ENCODE measurements at regions not wholly inside any gene's neighbourhood (a gene's known extent, or its start where the extent isn't known, plus 50 kb on each side); places are given as distances from the start of the nearest gene placed in this dataset.

DNA sequence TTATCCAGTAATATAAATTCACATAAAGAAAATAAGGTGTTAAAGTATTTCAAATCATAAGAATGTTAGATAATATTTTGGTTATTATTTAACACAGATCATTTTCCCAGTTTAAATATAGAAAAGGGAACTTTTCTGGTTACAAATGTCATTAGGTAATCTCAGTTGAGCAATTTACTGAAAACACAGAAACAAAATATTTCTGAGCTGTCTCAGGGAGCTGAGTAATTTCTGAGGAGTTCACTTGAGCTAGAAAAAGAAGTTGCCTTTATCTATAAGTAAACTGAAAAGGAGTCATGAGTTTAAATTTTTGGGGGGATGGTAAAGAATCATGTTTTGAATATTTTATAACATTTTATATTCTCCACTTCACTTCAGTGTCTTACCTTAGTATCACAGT, 855.4 kb upstream of the ARPP21 start:
- DNase-seq (ENCODE audit: low spot score) = no peak

DNA sequence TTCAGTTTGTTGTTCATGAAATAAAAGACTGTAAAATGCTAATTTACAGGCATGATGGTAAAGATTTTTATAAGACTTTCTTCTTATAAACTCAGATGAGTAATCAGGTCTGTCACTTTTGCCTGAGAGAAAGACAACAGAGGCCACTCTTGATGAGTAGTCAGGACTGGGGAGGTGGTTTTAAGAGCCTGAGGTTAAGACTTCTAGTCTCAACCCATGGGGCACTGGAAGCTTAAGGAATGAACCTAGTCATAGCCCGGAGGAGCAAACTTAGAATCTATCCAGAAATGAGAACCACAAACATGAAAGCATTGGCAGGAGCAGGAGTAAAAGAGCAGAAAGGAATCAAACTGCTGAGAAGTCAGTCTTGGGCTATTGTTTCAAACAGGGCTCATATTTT, 846.3 kb upstream of the ARPP21 start:
- DNase-seq (ENCODE audit: low spot score) = no peak

DNA sequence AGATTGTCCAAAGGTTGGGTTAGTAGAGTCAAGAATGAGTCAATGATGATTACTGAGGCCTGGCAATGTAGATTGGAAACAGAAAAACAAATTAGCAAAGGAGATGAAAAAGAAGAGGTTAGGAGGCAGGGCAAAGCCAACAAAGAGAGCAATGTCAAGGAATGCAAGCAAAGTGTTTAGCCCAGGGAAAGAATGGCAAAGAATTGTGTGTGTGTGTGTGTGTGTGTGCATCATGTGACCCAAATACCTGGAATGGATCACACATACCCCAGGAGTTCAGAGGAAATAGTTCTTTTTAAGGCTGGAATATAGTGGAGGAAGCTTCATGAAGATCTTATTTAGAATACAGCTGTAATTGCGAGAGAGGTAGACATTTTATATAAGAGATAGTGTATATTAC, 831.7 kb upstream of the ARPP21 start:
- no peak for DNase-seq (ENCODE audit: low spot score)

DNA sequence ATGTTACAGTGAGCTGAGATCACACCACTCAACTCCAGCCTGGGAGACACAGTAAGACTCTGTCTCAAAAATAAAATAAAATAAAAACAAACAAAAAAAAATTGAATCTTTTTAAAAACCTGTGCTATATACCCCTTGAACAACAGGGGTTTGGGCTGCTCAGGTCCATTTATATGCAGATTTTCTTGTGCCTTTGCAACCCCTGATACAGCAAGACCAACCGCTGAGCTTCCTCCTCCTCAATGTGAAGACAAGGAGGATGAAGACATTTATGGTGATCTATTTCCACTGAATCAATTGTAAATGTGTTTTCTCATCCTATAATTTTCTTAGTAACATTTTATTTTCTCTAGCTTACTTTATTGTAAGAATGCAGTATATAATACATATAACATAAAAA, 831.0 kb upstream of the ARPP21 start:
- no peak for DNase-seq (ENCODE audit: low spot score)

DNA sequence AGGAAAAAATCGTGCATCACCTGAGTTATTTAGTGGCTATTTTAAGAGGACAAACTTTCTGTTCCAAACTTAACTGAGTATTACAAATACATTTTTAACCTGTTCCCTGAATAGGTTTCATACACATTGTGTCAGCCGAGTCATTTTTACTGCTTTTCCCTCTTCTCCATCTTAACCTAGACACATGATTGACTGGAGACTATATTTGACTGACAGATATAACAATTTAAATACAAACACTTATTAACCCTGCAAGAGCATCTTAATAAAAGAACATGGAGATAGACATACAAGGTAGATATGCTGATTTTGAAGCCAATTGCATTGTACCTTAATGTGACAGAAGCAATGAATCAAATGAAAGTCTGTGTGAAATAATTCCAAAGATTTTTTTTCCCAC, 810.5 kb upstream of the ARPP21 start:
- no peak for DNase-seq (ENCODE audit: low spot score)

DNA sequence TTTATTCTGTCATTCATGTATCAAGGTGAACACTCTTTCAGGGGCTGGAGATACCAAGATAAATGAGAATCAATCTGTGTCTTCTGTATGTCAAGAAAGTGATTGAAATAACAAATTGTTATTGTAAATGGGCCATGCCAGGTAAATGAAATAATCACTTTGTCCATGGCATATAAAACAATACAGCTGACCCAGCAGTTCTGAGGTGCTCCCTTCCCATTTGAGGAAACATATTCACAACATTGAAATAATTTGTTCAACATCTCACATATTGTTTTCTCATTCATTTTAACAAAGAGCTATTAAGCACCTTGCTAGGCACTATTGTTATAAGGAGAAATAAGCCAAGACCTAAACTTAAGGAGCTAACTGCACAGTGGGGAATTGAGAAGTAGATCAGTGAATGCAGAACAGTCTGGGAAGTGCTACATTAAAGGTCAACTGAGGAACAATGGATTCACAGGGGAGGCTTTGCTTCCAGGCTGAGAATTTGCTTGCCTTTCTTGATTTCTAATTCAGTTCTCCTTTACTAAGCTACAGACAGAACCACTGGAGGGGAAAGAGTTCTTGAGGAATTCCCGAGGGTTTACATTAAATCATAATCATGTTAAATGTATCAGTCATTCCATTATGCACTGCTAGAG, 806.3 kb upstream of the ARPP21 start:
- no peak for DNase-seq (ENCODE audit: low spot score)

DNA sequence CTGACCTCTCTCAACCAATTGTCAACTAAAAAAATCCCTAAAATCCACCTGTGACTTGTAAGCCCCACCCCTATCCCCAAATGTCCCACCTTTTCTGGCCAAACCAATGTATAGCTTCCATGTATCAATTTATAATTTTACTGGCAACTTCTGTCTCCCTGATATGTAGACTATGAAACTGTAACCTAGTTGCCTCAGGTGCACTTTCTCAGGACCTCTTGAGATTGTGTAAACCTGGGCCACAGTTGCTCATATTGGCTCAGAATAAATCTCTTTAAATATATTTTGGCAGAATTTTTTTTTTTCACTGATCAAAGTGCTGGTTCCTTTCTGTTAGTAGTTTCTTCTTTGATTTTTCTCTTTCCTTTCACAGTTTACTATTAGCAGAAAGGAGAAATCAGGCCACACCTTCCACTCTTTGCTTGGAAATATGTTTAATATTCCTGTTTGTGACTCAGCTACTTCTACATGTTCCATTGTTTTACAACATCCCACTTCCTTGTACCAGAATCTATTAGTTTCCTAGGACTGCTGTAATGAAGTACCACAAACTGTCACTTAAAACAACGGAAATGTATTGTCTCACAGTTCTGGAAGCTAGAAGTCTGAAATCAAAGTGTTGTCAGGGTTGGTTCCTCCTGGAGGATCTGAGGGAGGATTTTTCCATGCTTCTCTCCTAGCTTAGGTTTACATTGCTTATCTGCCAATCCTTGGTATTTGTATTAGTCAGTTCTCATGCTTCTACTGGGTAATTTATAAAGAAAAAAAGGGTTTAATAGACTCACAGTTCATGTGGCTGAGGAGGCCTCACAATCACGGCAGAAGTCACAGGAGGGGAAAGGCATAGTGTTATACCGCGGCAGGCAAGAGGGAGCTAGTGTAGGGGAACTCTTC, 801.2 kb upstream of the ARPP21 start:
- DNase-seq (ENCODE audit: low spot score) = no peak

DNA sequence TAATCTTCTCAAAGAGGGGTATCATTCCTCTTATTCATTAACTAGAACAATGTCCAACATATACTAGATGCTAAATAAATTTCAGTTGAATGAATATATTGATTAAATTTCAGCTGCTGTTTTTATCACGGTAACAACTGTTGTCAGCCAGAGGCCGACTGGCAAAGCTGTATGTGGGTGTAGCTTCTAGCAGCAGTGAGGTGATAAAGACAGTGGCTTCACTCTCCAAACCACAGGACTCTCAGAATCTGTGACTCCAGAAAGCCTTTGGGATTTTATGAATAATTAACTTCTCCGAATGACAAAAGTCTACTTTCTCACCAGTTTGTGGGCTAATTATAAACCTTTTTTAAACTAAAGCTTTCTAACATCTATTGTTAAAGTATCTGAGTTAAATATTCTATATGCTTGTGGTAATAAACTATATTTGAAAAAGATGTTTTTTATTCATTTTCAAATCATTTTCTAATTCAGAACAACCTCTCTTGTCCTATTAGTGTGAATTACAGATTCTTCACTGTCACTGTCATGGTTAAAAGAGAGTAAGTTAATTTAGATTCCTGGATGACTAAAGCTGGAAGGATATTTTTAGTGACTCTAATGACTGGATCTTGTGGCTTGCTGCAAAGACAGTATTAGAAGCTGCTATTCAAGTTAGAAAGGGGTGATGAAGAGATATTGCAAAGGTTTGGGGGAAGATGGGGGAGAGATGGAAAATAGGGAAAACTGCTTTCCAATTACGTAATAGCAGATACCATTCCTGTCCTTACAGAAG, 796.4 kb upstream of the ARPP21 start:
- DNase-seq (ENCODE audit: low spot score) = no peak

DNA sequence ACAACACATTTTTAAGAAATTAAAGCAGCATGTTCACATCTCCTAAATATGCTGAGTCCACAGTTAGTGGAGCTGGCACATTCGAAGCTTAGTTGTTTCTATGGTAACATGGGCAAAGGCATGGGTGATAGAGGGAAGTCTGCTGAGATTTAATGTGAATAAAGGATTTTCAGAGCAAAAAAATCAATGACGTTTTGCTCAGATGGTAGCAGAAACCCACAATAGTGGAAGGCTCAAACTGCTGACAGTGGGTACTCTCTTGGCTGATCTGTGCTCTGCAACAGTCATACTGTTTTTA, 795.1 kb upstream of the ARPP21 start:
- no peak for DNase-seq (ENCODE audit: low spot score)

DNA sequence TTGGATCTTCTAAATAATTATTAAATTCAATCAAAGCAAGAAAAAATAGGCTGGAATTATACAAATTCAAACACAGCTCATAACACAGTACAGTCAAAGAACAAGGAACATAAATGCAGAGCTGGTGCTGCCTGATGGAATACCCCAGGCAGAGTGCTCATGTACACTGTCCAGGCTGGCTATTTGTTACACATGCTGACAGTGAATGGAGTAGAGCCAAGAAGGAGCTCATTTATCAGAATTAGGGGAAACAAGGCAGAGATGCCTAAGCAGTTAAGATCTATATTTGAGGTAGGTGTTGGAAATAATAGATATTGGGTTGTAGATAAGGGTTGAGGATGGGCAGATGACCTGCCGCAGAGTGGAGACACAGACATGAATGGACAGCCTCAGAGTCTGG, 788.2 kb upstream of the ARPP21 start:
- no peak for DNase-seq (ENCODE audit: low spot score)

DNA sequence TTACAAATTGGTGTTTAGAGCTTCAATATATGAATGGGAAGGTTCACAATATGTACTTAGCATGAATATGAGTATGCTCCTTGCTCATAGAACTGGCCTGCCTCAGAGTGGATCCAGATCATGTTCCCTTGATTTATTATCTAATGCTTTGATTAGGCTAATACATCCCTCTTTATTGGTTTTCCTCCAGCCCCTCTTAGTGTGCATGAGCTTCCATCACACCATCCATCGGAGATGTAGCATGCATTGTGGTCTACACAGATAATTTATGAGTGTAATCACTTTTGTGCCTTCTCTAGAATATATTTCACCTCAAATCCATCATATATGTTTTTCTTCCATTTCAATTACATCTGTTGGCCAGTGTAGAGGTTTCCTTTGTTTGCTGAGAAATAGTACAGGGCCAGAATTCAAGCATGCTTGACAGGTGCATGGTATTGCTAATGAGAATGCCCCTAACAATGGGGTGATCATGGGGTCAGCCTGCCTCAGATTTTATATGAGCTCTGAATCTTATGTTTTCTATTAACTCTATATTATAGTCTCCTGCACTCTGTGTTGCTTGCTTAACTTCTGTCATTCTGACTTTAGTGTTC, 786.4 kb upstream of the ARPP21 start:
- no peak for DNase-seq (ENCODE audit: low spot score)

DNA sequence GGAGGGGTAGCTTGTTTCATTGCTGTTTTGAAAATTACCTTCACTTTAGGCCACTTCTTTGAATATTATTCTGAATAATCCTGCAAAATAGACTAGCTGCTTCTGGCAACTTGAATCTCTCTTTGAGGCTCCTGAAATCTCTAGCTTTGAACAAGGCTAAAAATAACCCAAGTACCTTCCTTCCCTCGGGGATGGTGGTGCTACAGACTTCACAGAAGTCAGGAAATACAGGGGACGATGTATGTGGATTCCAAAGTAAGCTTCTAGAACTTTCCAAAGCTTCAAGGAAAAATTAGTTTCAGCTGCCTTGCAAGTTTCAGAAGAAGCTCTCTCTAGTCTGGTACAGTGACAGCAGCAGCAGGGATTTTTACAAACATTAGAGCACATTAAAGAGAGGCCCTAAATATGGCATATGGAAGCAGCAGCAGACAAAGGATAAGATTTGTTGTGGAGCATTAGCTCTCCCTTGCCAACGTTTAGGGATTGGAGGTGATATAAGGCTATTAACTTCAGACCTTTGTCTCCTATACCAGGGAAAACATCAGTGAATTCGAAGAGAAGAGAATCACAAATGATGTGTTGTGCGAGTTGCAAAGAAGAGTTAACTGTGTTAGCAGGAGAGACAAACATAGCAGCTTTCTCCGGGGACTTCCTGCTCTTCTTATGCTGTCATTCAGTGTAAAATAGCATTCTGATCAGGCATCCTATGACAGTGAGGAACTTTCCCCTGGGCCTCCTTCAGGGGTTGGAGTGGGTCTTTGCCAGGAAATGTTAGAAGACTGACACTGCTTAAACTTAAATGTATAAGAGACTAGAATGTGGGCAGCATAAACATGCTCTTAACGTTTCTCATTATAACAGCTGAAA, 783.0 kb upstream of the ARPP21 start:
- no peak for DNase-seq (ENCODE audit: low spot score)

DNA sequence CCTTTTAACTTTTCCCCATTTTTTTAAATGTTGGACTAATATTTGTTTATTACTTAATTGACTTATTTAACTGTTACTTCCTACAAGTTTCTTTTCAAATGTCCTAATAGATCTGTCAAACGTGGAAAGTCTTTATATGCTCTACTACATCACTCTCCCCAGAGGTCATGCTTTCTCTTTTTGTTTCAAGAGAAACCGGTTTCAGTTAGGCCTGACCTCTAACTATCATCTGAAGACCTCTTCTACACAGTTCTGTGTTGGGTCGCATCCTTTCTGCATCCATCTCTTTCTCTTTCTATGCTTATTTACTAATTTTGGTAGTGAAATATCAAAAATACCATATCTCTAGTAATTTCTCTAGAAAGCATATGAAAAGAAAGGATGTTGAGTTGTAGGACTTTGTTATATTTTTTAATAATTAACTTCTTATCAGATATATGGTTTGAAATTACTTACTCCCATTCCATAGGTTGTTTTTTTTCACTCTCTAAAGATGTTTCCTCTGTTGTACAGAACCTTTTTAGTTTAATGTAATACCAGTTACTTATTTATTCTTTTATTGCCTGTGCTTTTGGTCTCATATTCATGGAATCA, 781.2 kb upstream of the ARPP21 start:
- no peak for DNase-seq (ENCODE audit: low spot score)

DNA sequence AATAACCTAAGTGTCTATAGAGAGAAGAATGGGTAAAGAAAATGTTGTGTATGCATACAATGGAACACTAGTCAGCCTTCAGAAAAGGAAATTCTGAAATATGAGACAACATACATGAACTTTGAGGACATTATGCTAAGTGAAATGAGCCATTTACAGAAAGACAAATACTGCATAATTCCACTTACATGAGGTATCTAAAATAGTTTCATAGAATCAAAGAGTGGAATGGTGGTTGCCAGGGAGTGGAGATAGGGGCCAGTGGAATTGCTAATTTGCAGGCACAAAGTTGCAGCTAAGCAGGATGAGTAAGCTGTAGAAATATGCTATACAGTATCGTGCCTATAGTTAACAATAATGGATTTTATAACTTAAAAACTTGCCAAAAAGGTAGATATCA, 779.6 kb upstream of the ARPP21 start:
- no peak for DNase-seq (ENCODE audit: low spot score)

DNA sequence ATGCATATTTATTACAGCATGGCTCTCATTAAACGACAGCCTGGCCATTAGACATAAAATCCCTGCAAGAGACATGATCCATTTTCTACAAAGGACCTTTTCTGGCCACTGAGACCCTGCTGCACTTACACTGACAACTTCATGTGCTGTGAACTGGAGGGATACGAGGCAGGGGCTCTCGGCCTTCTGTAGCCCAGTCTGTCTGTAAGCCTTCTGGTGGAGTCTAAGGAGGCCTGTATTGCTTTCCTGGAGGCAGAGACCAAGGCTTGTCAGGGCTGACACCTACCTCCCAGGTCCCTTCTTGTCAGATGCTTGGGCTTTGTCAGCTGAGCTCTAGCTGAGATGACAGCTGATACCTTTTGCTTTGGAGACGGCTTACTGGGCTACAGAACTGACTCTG, 776.9 kb upstream of the ARPP21 start:
- DNase-seq (ENCODE audit: low spot score) = no peak

DNA sequence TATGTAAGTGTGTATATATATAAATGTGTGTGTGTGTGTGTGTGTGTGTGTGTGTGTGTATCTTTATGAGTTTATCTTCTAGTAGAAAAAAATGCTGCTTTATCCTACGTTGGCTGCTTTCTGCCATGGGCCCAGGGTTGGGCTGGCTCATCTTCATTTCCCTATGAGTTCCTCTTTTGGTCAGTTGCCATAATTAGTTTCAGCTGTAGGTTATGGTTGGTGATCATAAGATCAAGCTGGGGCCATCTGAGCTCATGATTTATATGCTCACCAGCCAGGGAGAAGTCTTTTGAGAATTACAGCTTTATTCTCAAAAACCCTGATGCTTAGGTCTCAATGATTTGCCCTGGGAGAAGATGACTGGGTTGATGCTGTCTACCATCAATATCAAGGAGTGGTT, 775.8 kb upstream of the ARPP21 start:
- no peak for DNase-seq (ENCODE audit: low spot score)

DNA sequence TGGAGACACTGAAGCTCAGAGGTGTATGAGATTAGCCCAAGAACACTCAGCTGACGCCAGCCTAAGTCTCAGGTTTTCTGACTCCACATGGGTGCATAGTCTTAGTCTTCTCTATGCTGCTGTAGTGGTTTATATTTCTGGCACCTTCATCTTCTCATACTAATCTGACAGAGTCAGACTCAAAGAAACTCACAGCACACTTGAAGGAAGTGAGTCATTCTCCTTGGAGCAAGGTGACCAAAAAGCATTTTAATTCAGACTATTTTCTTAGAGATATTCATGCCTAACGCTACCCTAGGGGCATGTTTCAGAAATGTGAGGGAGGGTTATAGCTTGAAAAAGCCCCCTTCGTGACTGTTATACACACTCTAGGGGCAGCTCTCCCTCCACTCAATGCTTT, 775.3 kb upstream of the ARPP21 start:
- no peak for DNase-seq (ENCODE audit: low spot score)

DNA sequence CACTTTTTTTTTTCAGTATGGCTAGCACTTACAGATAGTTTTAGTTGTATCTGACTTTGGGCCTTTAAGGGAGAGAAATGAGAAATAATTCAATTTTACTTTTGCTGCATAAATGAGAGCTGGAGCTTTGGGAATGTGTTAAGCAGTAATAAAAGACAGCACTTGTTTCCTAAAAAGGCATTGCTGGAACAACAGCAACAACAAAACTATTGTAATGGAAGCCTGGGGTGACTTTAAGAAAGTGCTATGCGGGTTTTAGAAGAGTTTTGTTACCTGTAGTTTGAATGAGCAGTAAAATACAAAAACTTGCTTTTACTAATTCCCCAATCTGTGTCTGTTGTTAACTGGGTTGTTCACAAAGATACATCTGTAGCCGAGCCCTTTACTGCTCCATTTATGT, 774.0 kb upstream of the ARPP21 start:
- DNase-seq (ENCODE audit: low spot score) = no peak

DNA sequence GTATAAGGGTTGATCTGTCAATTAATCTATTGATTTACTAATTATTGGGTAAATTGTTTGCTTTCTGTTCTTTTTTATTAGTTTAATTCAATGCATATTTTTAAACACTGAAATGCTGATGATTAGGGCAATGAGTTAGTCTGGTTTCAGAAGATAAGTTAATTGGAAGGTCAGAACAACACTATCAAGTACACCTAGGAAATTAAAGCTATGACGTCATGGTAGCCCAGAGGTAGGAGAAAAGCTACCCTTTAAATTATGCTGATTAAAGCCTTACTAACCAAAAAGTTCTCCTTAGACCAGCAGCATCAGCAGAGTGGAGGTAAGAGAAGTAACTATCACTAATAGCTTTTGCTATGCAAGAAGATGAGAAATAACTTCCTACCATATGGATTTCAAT, 770.4 kb upstream of the ARPP21 start:
- no peak for DNase-seq (ENCODE audit: low spot score)

DNA sequence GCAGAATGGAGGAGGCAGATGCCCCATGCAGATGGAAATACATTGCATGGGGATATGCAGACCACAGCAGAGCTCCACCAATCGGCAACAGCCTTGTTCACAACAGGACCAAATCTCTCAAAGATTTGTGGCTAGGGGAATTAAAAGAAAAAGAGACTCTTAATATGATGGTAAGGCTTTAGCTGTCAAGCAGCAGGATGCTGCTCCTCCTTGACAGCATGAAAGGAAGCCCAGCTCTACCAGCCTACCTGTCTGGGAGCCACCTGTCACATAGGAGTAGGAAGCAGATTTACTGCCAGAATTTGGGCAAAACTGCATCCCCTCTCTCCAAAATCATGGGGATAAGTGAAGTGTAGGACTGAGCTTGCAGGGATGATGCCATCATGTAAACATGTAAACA, 769.6 kb upstream of the ARPP21 start:
- no peak for DNase-seq (ENCODE audit: low spot score)

DNA sequence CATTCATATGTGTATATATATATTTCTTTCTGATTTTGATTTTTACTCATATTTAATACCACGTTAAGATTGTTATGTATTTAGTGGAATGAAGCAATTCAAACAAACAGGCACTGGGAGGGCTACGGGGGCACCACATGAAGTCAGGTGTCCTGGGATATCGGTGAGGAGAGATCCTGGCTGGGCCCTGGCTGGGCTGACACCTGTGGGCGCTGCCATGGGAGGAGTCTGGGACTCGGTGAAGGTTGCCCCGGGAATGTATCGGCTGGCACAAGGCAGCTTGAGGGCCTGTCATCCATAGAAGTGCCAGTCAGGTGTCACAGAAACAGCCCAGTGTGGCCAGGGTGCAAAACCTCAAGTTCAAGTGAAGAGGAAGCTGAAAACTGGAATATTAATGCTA, 766.9 kb upstream of the ARPP21 start:
- DNase-seq (ENCODE audit: low spot score) = no peak

DNA sequence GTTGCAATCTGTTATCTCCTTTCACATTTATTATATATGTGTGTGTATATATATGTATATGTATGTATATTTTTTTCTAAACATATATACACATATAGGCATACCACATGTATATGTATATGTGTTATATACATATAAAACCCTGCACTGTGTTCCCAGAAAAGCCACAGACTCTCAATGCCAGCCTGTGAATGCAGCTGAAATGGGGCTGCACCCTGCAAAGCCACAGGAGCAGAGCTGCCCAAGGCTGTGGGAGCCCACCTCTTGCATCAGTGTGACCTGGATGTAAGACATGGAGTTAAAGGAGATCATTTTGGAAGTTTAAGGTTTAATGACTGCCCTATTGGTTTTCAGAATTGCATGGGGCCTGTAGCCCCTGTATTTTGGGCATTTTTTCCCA, 762.3 kb upstream of the ARPP21 start:
- DNase-seq (ENCODE audit: low spot score) = no peak
